ENCODE measurements at regions not wholly inside any gene's neighbourhood (a gene's known extent, or its start where the extent isn't known, plus 50 kb on each side); places are given as distances from the start of the nearest gene placed in this dataset.

DNA sequence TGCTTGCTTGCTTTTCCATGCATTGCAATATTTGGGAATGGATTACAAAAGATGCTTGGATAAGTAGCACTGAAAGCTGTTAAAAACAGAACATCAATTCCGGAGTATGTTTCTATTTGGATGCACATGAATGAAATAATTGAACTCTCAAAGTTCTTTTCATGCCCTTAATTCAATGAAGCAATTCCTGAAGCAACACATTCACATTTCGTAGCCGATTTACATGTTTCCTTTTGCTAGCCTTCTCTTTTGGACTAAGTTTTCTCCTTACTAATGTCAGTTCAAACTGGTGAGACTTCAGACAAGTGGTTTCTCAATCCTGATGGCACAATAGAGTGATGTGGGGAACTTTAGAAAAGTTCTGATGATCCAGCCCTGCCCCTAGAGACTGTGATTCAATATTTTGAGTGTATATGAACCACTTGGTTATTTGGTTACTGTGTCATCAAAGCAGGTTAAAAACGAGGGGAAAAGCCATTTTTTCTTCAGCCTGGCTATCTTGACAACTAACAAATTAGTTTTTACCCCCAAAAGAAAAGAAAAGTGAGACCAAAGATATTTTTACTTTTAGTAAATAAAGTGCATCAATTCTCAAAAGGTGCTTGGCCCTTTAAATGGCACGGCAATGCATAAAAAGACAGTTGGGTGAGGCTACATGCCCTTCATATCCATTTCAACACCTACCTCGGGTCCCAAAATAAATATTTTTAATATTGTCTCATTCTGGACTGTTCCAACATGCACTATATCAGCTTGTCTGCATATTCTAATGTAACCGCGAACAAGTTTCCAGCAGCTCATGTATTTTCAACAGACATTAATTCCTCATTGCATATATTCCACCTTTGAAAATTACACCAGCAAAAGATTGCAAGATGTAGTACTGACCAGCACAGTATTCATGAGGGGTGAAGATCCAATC lies 90.1 kb upstream of the RPL34 start:
- no peaks in the 10 kb centered on the region for H3K27me3 ChIP-seq (ENCODE audit: insufficient read depth in 3 of 3, low read length in 2 of 3)
- no peaks in the 10 kb centered on the region for H3K9me3 ChIP-seq
- WGBS, 3 donors = 62 to 69% (median 63%) methylated on average over 8 of the region's 8 CpGs
- H3K36me3 ChIP-seq (ENCODE audit: insufficient read depth in 1 of 2, low read depth in 1 of 2) = no peaks in the 10 kb centered on the region
- no peak for ATAC-seq
- intact Hi-C loops (cut with DNase I) = no loop called here
- H3K4me3 ChIP-seq = no peak overlapping the region
- TF ChIP-seq, protein P1, sequence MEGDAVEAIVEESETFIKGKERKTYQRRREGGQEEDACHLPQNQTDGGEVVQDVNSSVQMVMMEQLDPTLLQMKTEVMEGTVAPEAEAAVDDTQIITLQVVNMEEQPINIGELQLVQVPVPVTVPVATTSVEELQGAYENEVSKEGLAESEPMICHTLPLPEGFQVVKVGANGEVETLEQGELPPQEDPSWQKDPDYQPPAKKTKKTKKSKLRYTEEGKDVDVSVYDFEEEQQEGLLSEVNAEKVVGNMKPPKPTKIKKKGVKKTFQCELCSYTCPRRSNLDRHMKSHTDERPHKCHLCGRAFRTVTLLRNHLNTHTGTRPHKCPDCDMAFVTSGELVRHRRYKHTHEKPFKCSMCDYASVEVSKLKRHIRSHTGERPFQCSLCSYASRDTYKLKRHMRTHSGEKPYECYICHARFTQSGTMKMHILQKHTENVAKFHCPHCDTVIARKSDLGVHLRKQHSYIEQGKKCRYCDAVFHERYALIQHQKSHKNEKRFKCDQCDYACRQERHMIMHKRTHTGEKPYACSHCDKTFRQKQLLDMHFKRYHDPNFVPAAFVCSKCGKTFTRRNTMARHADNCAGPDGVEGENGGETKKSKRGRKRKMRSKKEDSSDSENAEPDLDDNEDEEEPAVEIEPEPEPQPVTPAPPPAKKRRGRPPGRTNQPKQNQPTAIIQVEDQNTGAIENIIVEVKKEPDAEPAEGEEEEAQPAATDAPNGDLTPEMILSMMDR (IDR thresholded peaks at IDR 0.05) = no peak
- H3K27ac ChIP-seq = no peak overlapping the region
- no peak for DNase-seq
- no peaks in the 10 kb centered on the region for H3K4me1 ChIP-seq

GRCh38 chr4:108529102-108529501 lies 91.3 kb upstream of the RPL34 start:
- ATAC-seq = no peak

GRCh38 chr4:108527723-108528122 lies 92.7 kb upstream of the RPL34 start:
- no peaks in the 10 kb centered on the region for H3K27me3 ChIP-seq (ENCODE audit: insufficient read depth in 3 of 3, low read length in 2 of 3)
- no peak overlapping the region for H3K27ac ChIP-seq
- no peak overlapping the region for H3K4me3 ChIP-seq
- H3K4me1 ChIP-seq = no peaks in the 10 kb centered on the region
- TF ChIP-seq, protein P1 (IDR thresholded peaks at IDR 0.05) = no peak
- no peaks in the 10 kb centered on the region for H3K36me3 ChIP-seq (ENCODE audit: insufficient read depth in 1 of 2, low read depth in 1 of 2)
- no peaks in the 10 kb centered on the region for H3K9me3 ChIP-seq
- ATAC-seq (no peak), DNase-seq (no peak)
- WGBS, 3 donors = 73 to 85% (median 73%) methylated on average over 2 of the region's 2 CpGs
- intact Hi-C loops (cut with DNase I) = no loop called here

More at GRCh38 chr4:108529102-108529501, 91.3 kb upstream of the RPL34 start:
- H3K27ac ChIP-seq = no peak overlapping the region
- no peaks in the 10 kb centered on the region for H3K36me3 ChIP-seq (ENCODE audit: insufficient read depth in 1 of 2, low read depth in 1 of 2)
- H3K4me1 ChIP-seq = no peaks in the 10 kb centered on the region
- intact Hi-C loops (cut with DNase I) = no loop called here
- no peak overlapping the region for H3K4me3 ChIP-seq
- TF ChIP-seq, protein P1 (IDR thresholded peaks at IDR 0.05) = no peak
- 38 to 53% (median 52%) methylated on average over 1 of the region's 1 CpG for WGBS, 3 donors
- no peaks in the 10 kb centered on the region for H3K9me3 ChIP-seq
- no peak for DNase-seq
- H3K27me3 ChIP-seq (ENCODE audit: insufficient read depth in 3 of 3, low read length in 2 of 3) = no peaks in the 10 kb centered on the region

DNA sequence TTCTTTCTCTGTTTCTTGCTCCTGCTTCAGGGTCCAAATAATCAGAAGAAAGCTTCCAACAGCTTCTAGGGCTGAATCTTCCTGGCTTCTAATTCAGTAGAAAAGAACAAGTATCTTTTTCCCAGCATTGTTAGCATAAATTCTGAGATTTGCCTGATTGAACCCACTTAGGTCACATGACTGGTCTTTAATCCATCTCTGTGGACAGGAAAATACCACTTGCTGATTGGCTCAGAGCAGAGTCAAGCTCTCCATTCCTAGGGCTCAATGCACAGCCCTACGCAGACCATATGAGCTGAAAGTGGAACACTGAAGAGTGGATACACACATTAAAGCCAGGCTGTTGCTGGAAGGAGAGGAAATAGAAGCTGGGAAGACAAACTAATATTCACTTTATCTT lies 99.6 kb upstream of the RPL34 start:
- H3K36me3 ChIP-seq (ENCODE audit: insufficient read depth in 1 of 2, low read depth in 1 of 2) = no peaks in the 10 kb centered on the region
- DNase-seq (no peak), ATAC-seq (no peak)
- H3K27ac ChIP-seq = no peak overlapping the region
- H3K27me3 ChIP-seq (ENCODE audit: insufficient read depth in 3 of 3, low read length in 2 of 3) = no peaks in the 10 kb centered on the region
- no peak overlapping the region for H3K4me3 ChIP-seq
- H3K9me3 ChIP-seq = no peaks in the 10 kb centered on the region
- TF ChIP-seq, protein P1 (IDR thresholded peaks at IDR 0.05) = no peak
- WGBS, 3 donors = 73 to 80% (median 76%) methylated on average over 1 of the region's 1 CpG
- intact Hi-C loops (cut with DNase I) = no loop called here
- H3K4me1 ChIP-seq = no peaks in the 10 kb centered on the region

Measured in psoas muscle (tissue), 7 donors.